Psoas muscle (tissue), 7 donors: ENCODE measurements at regions not wholly inside any gene's neighbourhood (a gene's known extent, or its start where the extent isn't known, plus 50 kb on each side); places are given as distances from the start of the nearest gene placed in this dataset.

Source experiments
- ATAC-seq, 4 donors: fragments of 200-7000 bp; cut with Tn5 transposase; one replicate each; pipeline ENCODE4 v1.9.1; 2020; ENCODE audit warnings: moderate library complexity in 3 of 4, mild to moderate bottlenecking in 2 of 4
- DNase-seq, 2 donors: peaks; one replicate each; pipeline ENCODE4 v3.0.0-alpha.2; 2020
- H3K27ac ChIP-seq: fragments of 200-600 bp; one replicate; pipeline ENCODE4 v1.8.0; 2022
- H3K27me3 ChIP-seq, 3 donors: fragments of 200-600 bp in 1 of 3; one replicate each; pipeline versions ENCODE4 v1.6.1 to v1.8.0; 2013 to 2022; ENCODE audit warnings: low read length in 2 of 3, mild to moderate bottlenecking in 2 of 3, moderate library complexity in 1 of 3; ENCODE audit not compliant: insufficient read depth in 3 of 3
- H3K36me3 ChIP-seq, 2 donors: fragments of 200-600 bp in 1 of 2; one replicate each; pipeline versions ENCODE4 v1.6.1 to v1.8.0; 2013 to 2022; ENCODE audit warnings: low read depth in 1 of 2, mild to moderate bottlenecking in 1 of 2, moderate library complexity in 1 of 2; ENCODE audit not compliant: insufficient read depth in 1 of 2
- H3K4me1 ChIP-seq: fragments of 200-600 bp; one replicate; pipeline ENCODE4 v1.8.0; 2022
- H3K4me3 ChIP-seq: fragments of 200-600 bp; one replicate; pipeline ENCODE4 v1.8.0; 2022; ENCODE audit warnings: mild to moderate bottlenecking
- H3K9me3 ChIP-seq: fragments of 200-600 bp; one replicate; pipeline ENCODE4 v1.8.0; 2022
- WGBS, 3 donors: extraction: QIAGEN DNeasy Blood & Tissue Kit; methylation state at CpG; one replicate each; pipeline versions ENCODE4 v1.1.6 to v1.1.7; 2013; 5-methylcytosine and 5-hydroxymethylcytosine counted together
- intact Hi-C, 2 donors: fragments of 100-400 bp; cut with DNase I; formaldehyde crosslinking; loops; one replicate each; pipeline versions ENCODE4 v1.11.0 to v1.14.2; 2022
- TF ChIP-seq, protein P1 (sequence below): fragments of 200-600 bp; IDR thresholded peaks from one replicate; pipeline ENCODE4 v1.8.0; 2022; ENCODE audit warnings: antibody characterized with exemption
- donor health status: healthy with polysubstance abuse.
- donor health status: DM: no; HTN: no; CAD: no; lungs with moderate emphysema.
- donor health status: Bipolar disorder and iron deficiency.
- donor health status: healthy.
- donor health status: DM: yes; HTN: yes; CAD: no.
- donor health status: DM: no; HTN: no; CAD: no.
- donor health status: DM: yes; HTN: yes; CAD: no.

- intact Hi-C loops = no loop called here
- Histone ChIP-seq H3K27ac (no peak overlapping the region), H3K4me1 (no peaks in the 10 kb centered on the region), H3K4me3 (no peak overlapping the region), H3K27me3 (peaks cover 0 to 2% (median 0%) of the 10 kb centered on the region in 3 donors), H3K9me3 (no peaks in the 10 kb centered on the region), H3K36me3 (no peaks in the 10 kb centered on the region)
- no peak for ATAC-seq
- no peak for DNase-seq
- 61 to 79% (median 72%) methylated on average over 4 of the region's 4 CpGs for WGBS, 3 donors
- TF ChIP-seq, protein P1, sequence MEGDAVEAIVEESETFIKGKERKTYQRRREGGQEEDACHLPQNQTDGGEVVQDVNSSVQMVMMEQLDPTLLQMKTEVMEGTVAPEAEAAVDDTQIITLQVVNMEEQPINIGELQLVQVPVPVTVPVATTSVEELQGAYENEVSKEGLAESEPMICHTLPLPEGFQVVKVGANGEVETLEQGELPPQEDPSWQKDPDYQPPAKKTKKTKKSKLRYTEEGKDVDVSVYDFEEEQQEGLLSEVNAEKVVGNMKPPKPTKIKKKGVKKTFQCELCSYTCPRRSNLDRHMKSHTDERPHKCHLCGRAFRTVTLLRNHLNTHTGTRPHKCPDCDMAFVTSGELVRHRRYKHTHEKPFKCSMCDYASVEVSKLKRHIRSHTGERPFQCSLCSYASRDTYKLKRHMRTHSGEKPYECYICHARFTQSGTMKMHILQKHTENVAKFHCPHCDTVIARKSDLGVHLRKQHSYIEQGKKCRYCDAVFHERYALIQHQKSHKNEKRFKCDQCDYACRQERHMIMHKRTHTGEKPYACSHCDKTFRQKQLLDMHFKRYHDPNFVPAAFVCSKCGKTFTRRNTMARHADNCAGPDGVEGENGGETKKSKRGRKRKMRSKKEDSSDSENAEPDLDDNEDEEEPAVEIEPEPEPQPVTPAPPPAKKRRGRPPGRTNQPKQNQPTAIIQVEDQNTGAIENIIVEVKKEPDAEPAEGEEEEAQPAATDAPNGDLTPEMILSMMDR = no peak
These were observed 107.1 kb downstream of the TEX36 start for GRCh38 chr10:125575843-125576242.

GRCh38 chr10:125568156-125568555 lies 114.8 kb downstream of the TEX36 start:
- no peak overlapping the region for H3K27ac ChIP-seq
- DNase-seq = no peak
- no peaks in the 10 kb centered on the region for H3K36me3 ChIP-seq
- H3K4me3 ChIP-seq = no peak overlapping the region
- no peaks in the 10 kb centered on the region for H3K4me1 ChIP-seq
- H3K9me3 ChIP-seq = no peaks in the 10 kb centered on the region
- intact Hi-C loops = no loop called here
- peaks cover 0 to 8% (median 7%) of the 10 kb centered on the region in 3 donors for H3K27me3 ChIP-seq
- TF ChIP-seq, protein P1 = no peak
- ATAC-seq = no peak
- WGBS, 3 donors = 92 to 97% (median 92%) methylated on average over 4 of the region's 4 CpGs

- ATAC-seq (no peak), DNase-seq (no peak)
- Histone ChIP-seq H3K4me3 (no peak overlapping the region), H3K4me1 (no peaks in the 10 kb centered on the region), H3K36me3 (no peaks in the 10 kb centered on the region), H3K27me3 (peaks cover 0 to 8% (median 7%) of the 10 kb centered on the region in 3 donors), H3K9me3 (no peaks in the 10 kb centered on the region), H3K27ac (no peak overlapping the region)
- 70 to 72% (median 71%) methylated on average over 6 of the region's 6 CpGs for WGBS, 3 donors
- TF ChIP-seq, protein P1 = no peak
- intact Hi-C loops = no loop called here
These were observed 115.4 kb downstream of the TEX36 start for GRCh38 chr10:125567529-125567928.

DNA sequence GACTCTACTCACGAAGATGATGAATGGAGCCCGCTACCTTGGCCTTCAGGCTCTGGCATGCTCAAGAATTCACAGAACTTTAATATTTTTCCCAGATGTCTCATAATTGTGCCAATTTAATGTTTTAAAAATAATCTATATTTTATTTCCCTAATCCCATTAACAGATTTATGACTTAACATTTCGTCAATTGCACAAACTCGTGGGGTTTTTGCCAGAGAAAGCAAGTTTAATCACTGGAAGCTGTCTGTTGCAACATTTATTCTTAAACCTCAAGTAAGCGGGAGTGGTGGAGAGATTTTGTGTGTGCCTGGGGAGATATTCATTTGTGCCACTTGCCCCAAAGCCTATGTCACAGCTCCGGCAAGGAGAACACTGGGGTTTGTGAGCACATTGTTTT lies 117.9 kb downstream of the TEX36 start:
- intact Hi-C loops = no loop called here
- Histone ChIP-seq H3K27ac (no peak overlapping the region), H3K4me3 (no peak overlapping the region), H3K27me3 (peaks cover 0 to 17% (median 8%) of the 10 kb centered on the region in 3 donors), H3K36me3 (no peaks in the 10 kb centered on the region), H3K4me1 (no peaks in the 10 kb centered on the region), H3K9me3 (no peaks in the 10 kb centered on the region)
- 58 to 65% (median 59%) methylated on average over 6 of the region's 6 CpGs for WGBS, 3 donors
- DNase-seq (no peak), ATAC-seq (no peak)
- TF ChIP-seq, protein P1 = no peak

- no peak overlapping the region for H3K27ac ChIP-seq
- H3K36me3 ChIP-seq = no peaks in the 10 kb centered on the region
- 66 to 73% (median 70%) methylated on average over 3 of the region's 3 CpGs for WGBS, 3 donors
- TF ChIP-seq, protein P1 = no peak
- H3K4me3 ChIP-seq = no peak overlapping the region
- H3K27me3 ChIP-seq = peaks cover 0 to 17% (median 8%) of the 10 kb centered on the region in 3 donors
- no peaks in the 10 kb centered on the region for H3K4me1 ChIP-seq
- intact Hi-C loops = no loop called here
- DNase-seq (no peak), ATAC-seq (no peak)
- no peaks in the 10 kb centered on the region for H3K9me3 ChIP-seq
These were observed 118.4 kb downstream of the TEX36 start for GRCh38 chr10:125564570-125564969.
